ENCODE measurements at regions not wholly inside any gene's neighbourhood (a gene's known extent, or its start where the extent isn't known, plus 50 kb on each side); places are given as distances from the start of the nearest gene placed in this dataset.

DNA sequence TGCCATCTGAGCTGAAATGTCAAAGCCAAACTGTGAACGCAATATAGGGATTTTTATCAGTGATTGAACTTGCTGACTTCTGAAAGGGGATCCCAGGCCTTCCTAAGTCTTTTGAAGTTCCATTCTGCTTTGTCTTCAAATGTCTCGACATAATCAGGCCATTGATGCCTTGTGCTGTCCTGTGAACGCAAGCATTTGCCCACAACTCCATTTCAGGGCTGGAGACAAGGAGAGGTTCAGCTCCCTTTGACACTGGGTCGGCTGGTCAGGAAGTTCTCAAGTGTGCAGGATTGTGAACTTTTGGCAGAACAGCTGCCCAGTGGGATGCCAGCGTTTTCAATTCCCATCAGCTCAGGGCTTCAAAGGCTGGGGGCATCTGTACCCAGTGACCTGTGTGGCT is 345.3 kb downstream of the NUAK1 start:
- TF ChIP-seq, protein P1, sequence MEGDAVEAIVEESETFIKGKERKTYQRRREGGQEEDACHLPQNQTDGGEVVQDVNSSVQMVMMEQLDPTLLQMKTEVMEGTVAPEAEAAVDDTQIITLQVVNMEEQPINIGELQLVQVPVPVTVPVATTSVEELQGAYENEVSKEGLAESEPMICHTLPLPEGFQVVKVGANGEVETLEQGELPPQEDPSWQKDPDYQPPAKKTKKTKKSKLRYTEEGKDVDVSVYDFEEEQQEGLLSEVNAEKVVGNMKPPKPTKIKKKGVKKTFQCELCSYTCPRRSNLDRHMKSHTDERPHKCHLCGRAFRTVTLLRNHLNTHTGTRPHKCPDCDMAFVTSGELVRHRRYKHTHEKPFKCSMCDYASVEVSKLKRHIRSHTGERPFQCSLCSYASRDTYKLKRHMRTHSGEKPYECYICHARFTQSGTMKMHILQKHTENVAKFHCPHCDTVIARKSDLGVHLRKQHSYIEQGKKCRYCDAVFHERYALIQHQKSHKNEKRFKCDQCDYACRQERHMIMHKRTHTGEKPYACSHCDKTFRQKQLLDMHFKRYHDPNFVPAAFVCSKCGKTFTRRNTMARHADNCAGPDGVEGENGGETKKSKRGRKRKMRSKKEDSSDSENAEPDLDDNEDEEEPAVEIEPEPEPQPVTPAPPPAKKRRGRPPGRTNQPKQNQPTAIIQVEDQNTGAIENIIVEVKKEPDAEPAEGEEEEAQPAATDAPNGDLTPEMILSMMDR (IDR thresholded peaks at IDR 0.05): no peak
- TF ChIP-seq POLR2AphosphoS5 (IDR thresholded peaks at IDR 0.05): no peak
- TF ChIP-seq EP300 (IDR thresholded peaks at IDR 0.05): no peak

Data from upper lobe of left lung (tissue), 4 donors.